Memory B cell (primary cell): ENCODE measurements at regions not wholly inside any gene's neighbourhood (a gene's known extent, or its start where the extent isn't known, plus 50 kb on each side); places are given as distances from the start of the nearest gene placed in this dataset.

Source experiments
- ATAC-seq: fragments of 150-1000 bp; cut with Tn5 transposase; 2 replicates; pipeline ENCODE4 v1.10.0; 2021; ENCODE audit warnings: low read depth, mild to moderate bottlenecking, moderate library complexity
- DNase-seq, 2 donors: peaks; one replicate each; pipeline ENCODE4 v3.0.0; 2022; ENCODE audit warnings: low spot score in 2 of 2
- H3K27ac Mint-ChIP-seq: one replicate; pipeline ENCODE4 v1.8.0; 2022; ENCODE audit warnings: mild to moderate bottlenecking, moderate library complexity, mixed read lengths
- H3K27me3 Mint-ChIP-seq: one replicate; pipeline ENCODE4 v1.8.0; 2022; ENCODE audit warnings: mixed read lengths
- H3K36me3 Mint-ChIP-seq: one replicate; pipeline ENCODE4 v1.8.0; 2022; ENCODE audit warnings: mild to moderate bottlenecking, mixed read lengths
- H3K4me1 Mint-ChIP-seq: one replicate; pipeline ENCODE4 v1.8.0; 2022; ENCODE audit warnings: mixed read lengths
- H3K4me3 Mint-ChIP-seq: one replicate; pipeline ENCODE4 v1.8.0; 2022; ENCODE audit warnings: mild to moderate bottlenecking, moderate library complexity, mixed read lengths
- H3K9me3 Mint-ChIP-seq: one replicate; pipeline ENCODE4 v1.8.0; 2022; ENCODE audit warnings: mixed read lengths

DNA sequence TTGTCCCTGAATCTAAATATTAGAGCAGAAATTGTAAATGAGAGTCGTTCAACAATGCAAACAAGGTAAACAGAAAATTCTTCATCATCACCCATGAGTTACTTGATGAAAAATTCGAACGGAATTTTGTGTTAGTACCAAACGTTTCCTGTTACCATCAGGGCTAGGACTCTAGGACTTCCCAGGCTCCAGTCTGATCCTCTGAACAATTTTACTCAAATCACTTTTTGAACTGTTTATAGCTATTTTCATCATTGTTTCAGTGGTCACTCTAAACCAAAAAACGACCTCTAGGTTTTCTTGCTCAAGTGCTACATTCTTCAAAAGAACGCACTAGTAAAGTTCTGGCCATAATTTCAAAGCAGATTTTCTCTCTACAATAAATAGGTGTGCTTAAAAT is 273.3 kb downstream of the MREG start:
- H3K4me3 Mint-ChIP-seq = no peak overlapping the region
- no peaks in the 10 kb centered on the region for H3K36me3 Mint-ChIP-seq
- H3K27ac Mint-ChIP-seq = no peak overlapping the region
- H3K9me3 Mint-ChIP-seq = peaks cover 2% of the 10 kb centered on the region
- no peak for ATAC-seq
- peaks cover 4% of the 10 kb centered on the region for H3K27me3 Mint-ChIP-seq
- DNase-seq = no peak
- H3K4me1 Mint-ChIP-seq = no peaks in the 10 kb centered on the region

DNA sequence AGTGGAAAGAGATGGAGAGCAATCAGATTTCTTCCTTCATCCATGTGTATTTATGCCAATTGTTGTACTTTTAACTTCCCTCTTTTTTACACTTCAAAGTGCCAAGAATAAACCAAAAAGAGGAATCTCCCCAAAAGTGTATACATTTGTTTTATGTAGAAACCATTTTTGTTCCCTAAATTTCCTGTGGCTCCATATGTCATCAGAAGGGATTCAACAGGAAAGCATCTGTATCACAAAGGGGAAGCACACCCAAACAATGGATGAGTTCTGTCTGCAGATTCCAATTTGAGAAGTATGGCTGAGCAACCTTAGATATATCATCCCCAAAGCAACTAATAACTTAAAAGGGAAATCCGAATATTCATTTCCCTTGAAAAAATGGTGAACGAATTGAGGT is 275.0 kb downstream of the MREG start:
- no peak for DNase-seq
- peaks cover 4% of the 10 kb centered on the region for H3K27me3 Mint-ChIP-seq

DNA sequence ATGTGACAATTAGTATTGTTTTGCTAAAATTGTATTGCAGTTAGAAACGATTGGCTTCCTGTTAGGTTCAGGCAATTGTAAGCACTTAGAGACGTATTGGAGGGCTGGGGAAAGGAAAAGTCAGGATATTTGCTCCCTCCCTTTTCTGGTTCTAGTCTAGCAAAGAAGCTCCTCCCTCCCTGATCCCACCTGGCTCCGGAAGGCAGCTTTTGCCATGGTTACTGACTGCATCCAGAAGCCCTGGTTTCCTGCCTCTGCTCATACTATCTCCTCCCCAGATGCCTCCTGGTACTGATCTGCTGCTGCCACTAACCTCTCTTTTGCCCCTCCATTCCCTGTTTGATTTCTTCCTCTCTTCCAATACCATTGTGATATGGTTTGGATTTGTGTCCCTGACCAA is 275.9 kb downstream of the MREG start:
- no peaks in the 10 kb centered on the region for H3K4me1 Mint-ChIP-seq
- H3K36me3 Mint-ChIP-seq = no peaks in the 10 kb centered on the region
- no peak overlapping the region for H3K27ac Mint-ChIP-seq
- peaks cover 5% of the 10 kb centered on the region for H3K9me3 Mint-ChIP-seq
- ATAC-seq = no peak
- DNase-seq = no peak
- peaks cover 3% of the 10 kb centered on the region for H3K27me3 Mint-ChIP-seq
- no peak overlapping the region for H3K4me3 Mint-ChIP-seq

More for the DNA sequence above, 275.0 kb downstream of the MREG start:
- ATAC-seq = no peak
- Mint-ChIP-seq H3K27ac (no peak overlapping the region), H3K36me3 (no peaks in the 10 kb centered on the region), H3K4me3 (no peak overlapping the region), H3K9me3 (peaks cover 5% of the 10 kb centered on the region), H3K4me1 (no peaks in the 10 kb centered on the region)

DNA sequence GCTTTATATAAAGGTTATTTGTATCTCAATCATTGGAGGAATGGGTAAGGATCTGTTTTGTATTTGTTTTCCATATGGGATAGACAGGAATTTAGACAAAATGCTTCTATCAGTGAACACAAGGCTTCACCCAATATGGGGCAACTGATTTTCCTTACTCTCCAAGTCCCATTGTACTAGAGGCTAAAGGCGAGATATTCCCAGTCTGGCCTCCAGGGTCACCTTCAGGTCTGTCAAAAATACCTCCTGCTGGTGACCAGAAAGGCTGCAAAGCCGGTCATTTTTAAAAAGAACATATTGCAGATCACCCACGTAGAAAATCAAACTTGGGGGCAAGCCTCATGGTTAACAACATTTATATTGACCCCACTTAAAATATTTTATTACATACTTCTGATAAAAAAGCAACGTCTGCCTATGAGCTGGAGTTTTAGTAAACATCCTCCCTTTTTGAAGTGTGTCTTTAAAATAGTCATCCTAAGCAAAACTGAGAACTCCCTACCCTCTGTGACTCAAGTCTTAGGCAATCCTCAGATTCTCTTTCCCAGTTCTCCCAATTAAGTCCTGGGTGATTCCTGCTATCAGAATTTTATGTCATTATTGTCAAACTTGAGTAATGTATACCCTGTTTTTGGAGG is 276.6 kb downstream of the MREG start:
- ATAC-seq = no peak
- Mint-ChIP-seq H3K27me3 (peaks cover 3% of the 10 kb centered on the region), H3K4me3 (no peak overlapping the region), H3K27ac (no peak overlapping the region), H3K36me3 (no peaks in the 10 kb centered on the region), H3K9me3 (peaks cover 5% of the 10 kb centered on the region), H3K4me1 (no peaks in the 10 kb centered on the region)
- DNase-seq = no peak

DNA sequence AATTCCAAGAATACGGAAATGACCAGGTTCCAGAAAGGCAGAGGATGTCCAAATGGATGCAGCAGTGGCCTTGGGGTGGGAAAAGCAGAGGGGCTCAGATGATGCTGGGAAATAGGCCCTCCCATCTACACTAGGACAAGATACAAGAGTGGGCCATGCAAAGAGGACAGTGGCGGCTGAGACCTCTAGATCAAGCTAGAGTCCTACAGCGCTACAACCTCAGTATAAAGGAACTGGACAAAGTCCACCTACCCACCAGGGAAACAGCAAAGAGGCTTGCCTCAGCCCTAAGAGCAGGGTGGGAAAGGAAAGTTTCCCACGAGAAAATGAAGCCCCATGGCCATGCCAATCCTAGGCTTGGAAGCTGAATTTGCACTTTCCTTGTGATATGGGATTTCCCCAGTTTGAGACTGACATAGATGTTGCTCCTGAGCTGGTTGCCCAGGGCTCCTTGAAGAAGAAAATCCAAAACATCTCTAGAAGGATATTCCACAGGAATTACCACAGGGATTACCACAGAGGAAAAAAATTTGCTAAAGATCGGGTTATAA is 282.2 kb downstream of the MREG start:
- DNase-seq (no peak), ATAC-seq (no peak)
- Mint-ChIP-seq H3K36me3 (no peaks in the 10 kb centered on the region), H3K27me3 (peaks cover 2% of the 10 kb centered on the region), H3K27ac (no peak overlapping the region), H3K4me1 (peaks cover 6% of the 10 kb centered on the region), H3K9me3 (peaks cover 3% of the 10 kb centered on the region), H3K4me3 (no peak overlapping the region)

DNA sequence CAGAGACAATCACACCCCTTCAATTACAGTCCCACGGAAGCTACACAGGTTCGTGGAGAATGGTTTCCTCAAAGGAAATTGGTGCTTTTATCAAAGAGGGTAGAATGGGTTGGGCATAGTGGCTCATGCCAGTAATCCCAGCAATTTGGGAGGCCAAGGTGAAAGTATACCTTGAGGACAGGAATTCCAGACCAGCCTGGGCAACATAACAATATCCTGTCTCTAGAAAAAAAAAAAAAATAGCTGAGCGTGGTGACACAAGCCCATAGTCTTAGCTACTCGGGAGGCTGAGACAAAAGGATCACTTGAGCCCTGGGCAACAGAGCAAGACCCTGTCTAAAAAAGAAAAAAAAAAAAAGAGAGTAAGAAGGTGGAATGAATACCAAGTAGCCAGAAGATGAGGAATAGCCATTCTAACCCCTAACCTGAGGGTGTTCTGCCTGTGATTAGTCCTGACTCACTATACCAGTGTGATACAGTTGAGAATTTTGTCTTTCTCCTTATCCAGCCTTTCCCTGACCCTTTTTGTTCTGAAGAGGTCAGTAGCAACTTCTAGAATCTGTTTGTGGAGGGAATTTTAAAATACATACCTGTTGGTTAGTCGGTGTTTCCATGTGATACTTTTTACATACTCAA is 283.2 kb downstream of the MREG start:
- H3K27ac Mint-ChIP-seq = no peak overlapping the region
- peaks cover 3% of the 10 kb centered on the region for H3K9me3 Mint-ChIP-seq
- H3K4me3 Mint-ChIP-seq = no peak overlapping the region
- no peaks in the 10 kb centered on the region for H3K36me3 Mint-ChIP-seq
- ATAC-seq (no peak), DNase-seq (no peak)
- H3K27me3 Mint-ChIP-seq = peaks cover 2% of the 10 kb centered on the region
- H3K4me1 Mint-ChIP-seq = peaks cover 6% of the 10 kb centered on the region

DNA sequence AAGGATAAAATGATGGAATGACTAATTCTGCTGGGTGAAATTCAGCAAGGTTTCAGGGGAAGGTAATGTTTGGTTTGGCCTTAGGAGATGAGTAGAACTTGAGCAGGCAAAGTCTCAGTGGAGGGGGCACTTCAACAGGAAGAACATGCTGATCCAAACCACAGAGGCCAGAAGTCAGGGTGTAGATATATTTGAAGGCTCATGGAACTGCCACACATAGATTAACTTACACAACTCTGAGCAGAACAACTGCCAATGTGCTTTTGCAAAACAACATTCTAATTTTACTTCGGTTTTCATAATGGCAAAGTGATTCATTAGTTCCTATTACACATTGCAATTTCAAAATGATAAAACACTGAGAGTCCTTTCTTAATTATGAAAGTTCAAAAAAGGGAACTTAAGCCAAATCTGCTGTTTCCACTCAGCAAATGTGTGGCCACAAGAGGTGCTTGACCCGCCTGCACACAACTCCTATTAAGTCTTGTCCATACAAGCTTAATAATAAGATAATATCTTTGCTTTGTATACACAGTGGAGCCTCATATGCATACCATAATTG is 284.8 kb downstream of the MREG start:
- H3K9me3 Mint-ChIP-seq = peaks cover 3% of the 10 kb centered on the region
- DNase-seq (no peak), ATAC-seq (peak; percentile 29)
- H3K4me1 Mint-ChIP-seq = peaks cover 6% of the 10 kb centered on the region
- H3K4me3 Mint-ChIP-seq = no peak overlapping the region
- H3K36me3 Mint-ChIP-seq = no peaks in the 10 kb centered on the region
- H3K27ac Mint-ChIP-seq = no peak overlapping the region
- peaks cover 2% of the 10 kb centered on the region for H3K27me3 Mint-ChIP-seq

DNA sequence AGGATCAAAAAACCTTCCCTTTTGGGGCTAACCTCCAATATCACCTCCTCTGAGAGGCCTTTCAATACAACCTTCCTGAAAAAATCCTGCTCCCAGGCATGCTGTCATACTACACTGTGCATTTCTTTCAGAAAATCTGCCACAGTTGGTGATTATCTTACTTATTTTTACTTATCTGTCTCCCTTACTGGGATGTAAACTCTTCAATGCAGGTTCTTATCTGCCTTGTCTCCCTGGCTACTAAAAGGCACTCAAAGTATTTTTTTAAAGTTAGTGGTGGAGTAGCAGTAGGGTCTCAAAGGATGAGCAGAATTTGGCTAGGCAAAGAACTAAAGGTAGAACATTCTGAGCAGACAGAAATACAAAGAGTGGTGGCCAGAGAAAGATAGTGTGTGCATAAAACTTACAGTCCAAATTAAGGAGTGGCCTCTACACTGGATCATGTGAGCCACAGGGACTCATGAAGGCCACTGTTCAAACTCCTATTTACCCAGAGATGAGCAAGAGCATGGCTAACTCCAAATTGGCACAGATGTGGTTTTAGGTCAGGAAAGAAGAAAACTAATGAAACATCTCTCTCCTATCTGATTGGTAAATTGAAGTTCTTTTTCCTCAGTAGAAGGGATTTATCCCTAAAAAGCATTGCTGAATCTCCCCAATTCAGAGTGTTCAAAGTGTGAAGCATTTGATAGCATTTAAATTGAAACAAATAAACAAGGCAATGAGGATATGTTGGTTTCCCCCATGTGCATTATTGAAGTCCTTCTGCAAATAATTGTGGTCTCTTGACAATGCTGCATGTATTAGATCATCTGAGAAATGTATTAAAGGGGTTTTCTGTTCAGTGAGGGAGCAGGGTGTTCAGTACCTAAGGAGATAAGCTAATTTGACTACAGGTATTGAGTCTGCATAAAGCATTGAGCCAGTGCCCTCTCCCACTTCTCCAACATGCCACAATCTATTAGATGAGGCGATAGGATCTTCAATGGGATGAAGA is 285.5 kb downstream of the MREG start:
- H3K4me3 Mint-ChIP-seq = no peak overlapping the region
- no peak overlapping the region for H3K27ac Mint-ChIP-seq
- H3K36me3 Mint-ChIP-seq = no peaks in the 10 kb centered on the region
- ATAC-seq (no peak), DNase-seq (no peak)
- peaks cover 2% of the 10 kb centered on the region for H3K27me3 Mint-ChIP-seq
- H3K9me3 Mint-ChIP-seq = peaks cover 3% of the 10 kb centered on the region
- H3K4me1 Mint-ChIP-seq = peaks cover 6% of the 10 kb centered on the region

DNA sequence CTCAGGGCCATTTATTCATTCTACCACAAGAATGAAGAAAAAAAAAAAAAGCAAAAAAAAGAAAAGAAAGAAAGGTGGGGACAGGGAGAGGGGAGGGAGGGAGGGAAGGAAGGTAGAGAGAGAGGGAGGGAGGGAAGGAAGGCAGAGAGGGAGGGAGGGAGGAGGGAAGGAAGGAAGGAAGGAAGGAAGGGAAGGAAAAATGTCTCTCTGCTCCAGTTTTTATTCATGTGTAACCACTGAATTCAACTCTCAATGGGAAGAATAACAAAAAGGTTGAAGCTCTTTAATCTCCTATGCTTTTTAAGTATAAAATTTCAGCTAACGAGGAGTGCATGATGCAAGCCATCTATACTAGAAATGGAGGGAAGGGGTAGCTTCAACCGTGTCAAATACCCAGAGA is 287.3 kb downstream of the MREG start:
- Mint-ChIP-seq H3K27ac (no peak overlapping the region), H3K9me3 (peaks cover 6% of the 10 kb centered on the region), H3K36me3 (no peaks in the 10 kb centered on the region), H3K4me3 (no peak overlapping the region), H3K4me1 (peaks cover 6% of the 10 kb centered on the region), H3K27me3 (peaks cover 4% of the 10 kb centered on the region)
- no peak for DNase-seq
- no peak for ATAC-seq

DNA sequence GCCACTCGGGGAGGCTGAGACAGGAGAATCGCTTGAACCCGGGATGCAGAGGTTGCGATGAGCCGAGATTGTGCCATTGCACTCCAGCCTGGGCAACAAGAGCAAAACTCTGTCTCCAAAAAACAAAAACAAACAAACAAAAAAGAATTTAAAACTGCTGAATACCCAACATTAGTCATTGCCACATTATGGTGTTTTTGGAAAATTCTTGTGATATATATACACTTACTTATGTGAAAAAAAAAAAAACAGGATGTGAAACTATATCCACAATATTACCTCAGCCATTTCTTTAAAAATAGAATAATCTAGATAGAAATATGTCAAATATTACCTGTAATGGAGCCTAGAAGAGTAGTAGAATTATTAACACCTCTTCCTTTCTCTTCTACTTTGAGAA is 288.3 kb upstream of the FN1 start:
- Mint-ChIP-seq H3K4me1 (peaks cover 6% of the 10 kb centered on the region), H3K27ac (no peak overlapping the region), H3K36me3 (no peaks in the 10 kb centered on the region), H3K9me3 (peaks cover 6% of the 10 kb centered on the region), H3K4me3 (no peak overlapping the region), H3K27me3 (peaks cover 2% of the 10 kb centered on the region)
- ATAC-seq (no peak), DNase-seq (no peak)

DNA sequence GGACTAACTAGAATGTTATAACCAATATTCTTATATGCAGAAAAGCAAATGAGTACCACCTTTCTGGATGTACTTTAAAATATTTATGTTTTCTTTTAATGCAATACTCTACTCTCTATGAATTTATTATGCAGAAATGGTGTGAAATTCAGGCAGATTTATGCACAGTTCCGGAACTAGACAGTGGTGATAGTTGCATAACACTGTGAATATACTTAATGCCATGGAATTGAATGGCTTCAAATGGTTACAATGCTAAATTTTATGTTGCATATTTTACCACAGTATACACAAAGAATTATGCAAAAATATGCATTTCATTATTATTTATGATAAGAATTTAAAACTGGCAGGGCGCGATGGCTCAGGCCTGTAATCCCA is 287.8 kb upstream of the FN1 start:
- H3K36me3 Mint-ChIP-seq = no peaks in the 10 kb centered on the region
- H3K4me1 Mint-ChIP-seq = peaks cover 6% of the 10 kb centered on the region
- no peak overlapping the region for H3K27ac Mint-ChIP-seq
- no peak for ATAC-seq
- DNase-seq = no peak
- peaks cover 6% of the 10 kb centered on the region for H3K9me3 Mint-ChIP-seq
- peaks cover 2% of the 10 kb centered on the region for H3K27me3 Mint-ChIP-seq
- no peak overlapping the region for H3K4me3 Mint-ChIP-seq

DNA sequence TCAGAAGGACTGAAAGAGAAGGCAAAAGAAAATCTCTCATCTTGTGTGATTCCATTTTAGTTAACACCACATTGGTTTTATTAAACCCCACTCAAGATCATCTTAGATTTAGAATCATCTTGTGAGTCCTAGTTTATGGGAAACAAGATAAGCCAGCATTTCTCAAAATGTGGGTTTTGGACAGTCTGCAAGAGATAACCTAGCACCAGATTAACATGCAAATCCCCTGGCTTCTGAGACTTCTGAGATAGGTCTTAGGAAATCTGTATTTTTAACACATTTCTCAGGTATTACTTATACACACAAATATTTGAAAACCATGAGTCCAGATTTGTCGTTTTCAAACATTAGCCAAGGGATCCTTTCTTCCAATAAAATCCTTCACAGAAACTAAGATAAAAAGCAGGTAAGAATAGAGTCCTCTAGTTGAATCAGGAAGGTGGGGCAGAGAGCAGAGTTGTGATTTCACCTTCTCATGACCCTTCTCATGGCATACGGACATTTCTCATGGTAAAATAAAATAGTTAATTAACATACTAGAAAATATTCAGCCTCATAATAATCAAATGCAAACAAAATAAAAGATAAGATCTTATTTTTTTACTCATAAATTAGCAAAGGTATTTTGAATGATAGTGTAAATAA is 287.2 kb upstream of the FN1 start:
- Mint-ChIP-seq H3K9me3 (peaks cover 6% of the 10 kb centered on the region), H3K4me3 (no peak overlapping the region), H3K27me3 (peaks cover 2% of the 10 kb centered on the region), H3K4me1 (peaks cover 2% of the 10 kb centered on the region), H3K36me3 (no peaks in the 10 kb centered on the region), H3K27ac (no peak overlapping the region)
- no peak for ATAC-seq
- no peak for DNase-seq

DNA sequence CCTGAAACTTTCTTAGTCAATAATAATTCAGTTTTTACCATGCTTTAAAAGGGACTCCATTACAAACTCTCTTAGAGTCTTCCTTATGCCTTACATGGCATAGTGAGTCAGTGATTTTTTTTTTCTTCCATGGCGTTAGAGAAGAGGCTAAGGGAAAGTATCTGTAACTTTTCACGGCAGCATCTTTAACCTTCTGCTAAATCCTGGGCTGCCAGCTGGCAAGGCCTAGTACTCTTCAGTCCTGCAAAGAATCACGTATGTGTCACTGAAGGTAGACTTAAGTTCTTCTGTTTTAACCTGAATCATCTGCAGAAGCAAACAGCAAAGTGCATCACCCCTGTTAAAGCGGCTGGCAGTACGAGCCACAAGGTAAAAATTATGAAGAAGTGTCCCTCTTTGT is 286.3 kb upstream of the FN1 start:
- DNase-seq = no peak
- H3K36me3 Mint-ChIP-seq = no peaks in the 10 kb centered on the region
- H3K27ac Mint-ChIP-seq = no peak overlapping the region
- no peak overlapping the region for H3K4me3 Mint-ChIP-seq
- peaks cover 3% of the 10 kb centered on the region for H3K27me3 Mint-ChIP-seq
- no peak for ATAC-seq
- peaks cover 6% of the 10 kb centered on the region for H3K9me3 Mint-ChIP-seq
- no peaks in the 10 kb centered on the region for H3K4me1 Mint-ChIP-seq
